ENCODE measurements at regions not wholly inside any gene's neighbourhood (a gene's known extent, or its start where the extent isn't known, plus 50 kb on each side); places are given as distances from the start of the nearest gene placed in this dataset.
"Not testable (repeated sequence)": the region's sequence is repeated elsewhere in the genome, so short reads cannot be mapped to it uniquely, and the experiment has no call there.

- DNase-seq = no peak
Measured at GRCh38 chr15:24733659-24734058, 58.1 kb downstream of the NPAP1 start.

- no peak for DNase-seq
Measured at GRCh38 chr15:24734396-24734795, 58.8 kb downstream of the NPAP1 start.

- no peak for DNase-seq
Measured at GRCh38 chr15:24745290-24745689, 69.7 kb downstream of the NPAP1 start.

GRCh38 chr15:24746094-24746493, 70.5 kb downstream of the NPAP1 start:
- no peak for DNase-seq

- DNase-seq = no peak
Measured at GRCh38 chr15:24747376-24747775, 71.8 kb downstream of the NPAP1 start.

- DNase-seq = no peak
Measured at GRCh38 chr15:24748812-24749439, 73.4 kb downstream of the NPAP1 start.

GRCh38 chr15:24752354-24752753, 76.8 kb downstream of the NPAP1 start:
- DNase-seq = no peak

- no peak for DNase-seq
Measured at GRCh38 chr15:24756101-24756500, 80.5 kb downstream of the NPAP1 start.

- DNase-seq = no peak
Measured at GRCh38 chr15:24760066-24760465, 84.5 kb downstream of the NPAP1 start.

GRCh38 chr15:24761704-24762302, 86.2 kb downstream of the NPAP1 start:
- DNase-seq = peak; percentile 24

GRCh38 chr15:24763891-24764290, 88.3 kb downstream of the NPAP1 start:
- DNase-seq = no peak

GRCh38 chr15:24764375-24765171, 89.0 kb downstream of the NPAP1 start:
- no peak for DNase-seq

- DNase-seq = no peak
Measured at GRCh38 chr15:24766511-24767133, 91.0 kb downstream of the NPAP1 start.

- DNase-seq = no peak
Measured at GRCh38 chr15:24772266-24772665, 96.7 kb downstream of the NPAP1 start.

GRCh38 chr15:24772686-24773373, 97.3 kb downstream of the NPAP1 start:
- DNase-seq = no peak

GRCh38 chr15:24777307-24777706, 101.7 kb downstream of the NPAP1 start:
- no peak for DNase-seq

GRCh38 chr15:24784506-24784905, 108.9 kb downstream of the NPAP1 start:
- no peak for DNase-seq

GRCh38 chr15:24786347-24786746, 110.8 kb downstream of the NPAP1 start:
- no peak for DNase-seq

GRCh38 chr15:24802624-24803023, 127.0 kb downstream of the NPAP1 start:
- not testable (repeated sequence) for DNase-seq

GRCh38 chr15:24819680-24820079, 135.1 kb upstream of the SNRPN start:
- no peak for DNase-seq

- DNase-seq = peak; percentile 13
Measured at GRCh38 chr15:24823473-24823872, 131.3 kb upstream of the SNRPN start.

- DNase-seq = no peak
Measured at GRCh38 chr15:24832282-24832681, 122.5 kb upstream of the SNRPN start.

GRCh38 chr15:24835301-24835700, 119.5 kb upstream of the SNRPN start:
- no peak for DNase-seq
